Brain microvascular endothelial cell (primary cell): ENCODE measurements at regions not wholly inside any gene's neighbourhood (a gene's known extent, or its start where the extent isn't known, plus 50 kb on each side); places are given as distances from the start of the nearest gene placed in this dataset.

Experiments used
- DNase-seq: peaks from one replicate; pipeline ENCODE4 v3.0.0-alpha.2; 2020
- H3K27ac ChIP-seq: fragments of 250-450 bp; sonication (Bioruptor Pico); 2 replicates; pipeline ENCODE4 v1.5.1; 2020; ENCODE audit warnings: mild to moderate bottlenecking, moderate library complexity
- H3K27me3 ChIP-seq: fragments of 250-450 bp; sonication (Bioruptor Pico); replicated peaks from 2 replicates; pipeline ENCODE4 v1.5.1; 2020; ENCODE audit warnings: mild to moderate bottlenecking
- H3K36me3 ChIP-seq: fragments of 250-450 bp; sonication (Bioruptor Pico); replicated peaks from 2 replicates; pipeline ENCODE4 v1.5.1; 2020; ENCODE audit warnings: mild to moderate bottlenecking
- H3K4me3 ChIP-seq: 2 replicates; pipeline ENCODE4 v1.5.1; 2011; ENCODE audit warnings: low read depth, mild to moderate bottlenecking, control low read depth, low read length, moderate library complexity
- in situ Hi-C: cut with HindIII; loops from 2 replicates; pipeline ENCODE4 v1.10.0; 2017; ENCODE audit warnings: low sequenced_read_pairs, low pct_ligation_motif_present
- TF ChIP-seq, protein P1 (sequence below): IDR thresholded peaks from 2 replicates; pipeline ENCODE4 v1.5.1; 2011; ENCODE audit warnings: low read depth, mild to moderate bottlenecking, moderate library complexity, low read length, control low read depth, inconsistent platforms; ENCODE audit errors: missing control alignments

DNA sequence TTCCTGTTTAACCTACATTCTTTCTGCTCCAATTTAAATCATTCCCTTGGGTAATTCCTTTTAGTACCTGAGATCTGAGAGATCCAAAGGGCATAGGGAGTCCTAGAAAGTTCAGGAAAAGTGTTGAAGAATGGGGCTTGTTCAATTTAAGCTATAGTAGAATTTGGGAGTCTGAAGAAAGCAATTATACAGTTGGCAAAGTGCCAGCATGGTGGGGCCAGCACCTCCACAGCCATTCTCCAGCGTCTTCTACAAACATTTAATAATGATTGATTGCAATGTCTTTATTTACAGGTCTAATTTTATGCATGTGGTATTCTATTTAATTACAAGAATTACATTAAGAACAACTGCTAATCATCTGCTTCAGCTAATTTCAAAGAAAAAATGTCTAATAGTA lies 957.7 kb upstream of the GYPC start:
- DNase-seq = no peak
- in situ Hi-C loops = no loop called here
- no peaks in the 10 kb centered on the region for H3K36me3 ChIP-seq
- no peaks in the 10 kb centered on the region for H3K27me3 ChIP-seq
- TF ChIP-seq, protein P1, sequence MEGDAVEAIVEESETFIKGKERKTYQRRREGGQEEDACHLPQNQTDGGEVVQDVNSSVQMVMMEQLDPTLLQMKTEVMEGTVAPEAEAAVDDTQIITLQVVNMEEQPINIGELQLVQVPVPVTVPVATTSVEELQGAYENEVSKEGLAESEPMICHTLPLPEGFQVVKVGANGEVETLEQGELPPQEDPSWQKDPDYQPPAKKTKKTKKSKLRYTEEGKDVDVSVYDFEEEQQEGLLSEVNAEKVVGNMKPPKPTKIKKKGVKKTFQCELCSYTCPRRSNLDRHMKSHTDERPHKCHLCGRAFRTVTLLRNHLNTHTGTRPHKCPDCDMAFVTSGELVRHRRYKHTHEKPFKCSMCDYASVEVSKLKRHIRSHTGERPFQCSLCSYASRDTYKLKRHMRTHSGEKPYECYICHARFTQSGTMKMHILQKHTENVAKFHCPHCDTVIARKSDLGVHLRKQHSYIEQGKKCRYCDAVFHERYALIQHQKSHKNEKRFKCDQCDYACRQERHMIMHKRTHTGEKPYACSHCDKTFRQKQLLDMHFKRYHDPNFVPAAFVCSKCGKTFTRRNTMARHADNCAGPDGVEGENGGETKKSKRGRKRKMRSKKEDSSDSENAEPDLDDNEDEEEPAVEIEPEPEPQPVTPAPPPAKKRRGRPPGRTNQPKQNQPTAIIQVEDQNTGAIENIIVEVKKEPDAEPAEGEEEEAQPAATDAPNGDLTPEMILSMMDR = no peak
- no peak overlapping the region for H3K27ac ChIP-seq
- H3K4me3 ChIP-seq = no peak overlapping the region

DNA sequence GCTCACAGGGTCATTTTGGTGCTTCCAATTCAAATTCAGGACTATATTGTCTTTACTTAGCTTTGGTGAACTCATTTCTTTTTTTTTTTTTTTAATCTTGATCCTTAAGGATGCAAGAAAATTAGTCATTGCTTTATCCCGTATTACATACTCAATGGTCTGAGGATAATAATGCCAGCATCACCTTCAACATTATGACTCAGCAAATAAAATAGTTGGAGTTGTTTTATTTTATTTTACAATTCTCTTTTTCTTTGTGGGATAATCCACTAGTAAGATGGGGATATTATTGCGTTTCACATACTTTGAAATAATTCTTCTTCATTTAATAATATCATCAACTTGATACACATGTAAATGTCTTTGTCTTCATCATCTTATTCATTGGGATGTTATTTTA lies 954.9 kb upstream of the GYPC start:
- DNase-seq = no peak
- TF ChIP-seq, protein P1 = no peak
- no peak overlapping the region for H3K27ac ChIP-seq
- H3K27me3 ChIP-seq = no peaks in the 10 kb centered on the region
- H3K36me3 ChIP-seq = no peaks in the 10 kb centered on the region
- in situ Hi-C loops = no loop called here
- H3K4me3 ChIP-seq = no peak overlapping the region

DNA sequence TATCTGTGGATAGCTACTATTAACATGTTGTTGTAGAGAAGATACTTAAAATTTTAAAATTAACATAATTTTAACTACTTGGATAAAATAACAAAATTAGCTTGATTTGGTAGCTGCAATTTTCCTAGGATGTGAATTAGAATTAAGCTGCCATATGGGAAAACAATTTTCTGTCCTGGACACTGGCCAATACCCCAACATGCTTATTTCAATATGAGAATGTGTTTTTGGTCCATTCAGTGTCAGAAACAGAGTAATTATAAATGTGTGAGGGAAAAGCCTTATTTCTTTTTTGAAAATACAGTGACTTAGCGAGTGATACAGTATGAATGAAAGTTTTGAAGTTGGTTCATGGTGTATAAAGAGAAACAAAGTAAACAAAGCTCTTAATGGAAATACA lies 948.3 kb upstream of the GYPC start:
- H3K4me3 ChIP-seq = no peak overlapping the region
- DNase-seq = no peak
- in situ Hi-C loops = no loop called here
- H3K27ac ChIP-seq = no peak overlapping the region
- no peaks in the 10 kb centered on the region for H3K36me3 ChIP-seq
- TF ChIP-seq, protein P1 = no peak
- H3K27me3 ChIP-seq = no peaks in the 10 kb centered on the region

DNA sequence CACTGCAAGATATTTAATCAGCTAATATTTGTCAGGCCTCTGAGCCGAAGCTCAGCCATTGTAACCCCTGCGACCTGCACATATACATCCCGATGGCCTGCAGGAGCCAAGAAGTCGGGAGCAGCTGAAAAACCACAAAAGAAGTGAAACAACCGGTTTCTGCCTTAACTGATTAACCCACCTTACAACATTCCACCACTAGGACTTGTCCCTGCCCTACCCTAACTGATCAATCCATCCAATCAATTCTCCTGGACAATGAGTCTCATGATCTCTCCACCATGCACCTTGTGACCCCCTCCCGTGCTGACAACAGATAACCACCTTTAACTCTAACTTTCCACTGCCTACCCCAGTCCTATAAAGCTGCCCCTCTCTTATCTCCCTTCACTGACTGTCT lies 945.4 kb upstream of the GYPC start:
- Histone ChIP-seq H3K36me3 (no peaks in the 10 kb centered on the region), H3K4me3 (no peak overlapping the region), H3K27me3 (no peaks in the 10 kb centered on the region), H3K27ac (no peak overlapping the region)
- in situ Hi-C loops = no loop called here
- TF ChIP-seq, protein P1 = no peak
- DNase-seq = no peak

DNA sequence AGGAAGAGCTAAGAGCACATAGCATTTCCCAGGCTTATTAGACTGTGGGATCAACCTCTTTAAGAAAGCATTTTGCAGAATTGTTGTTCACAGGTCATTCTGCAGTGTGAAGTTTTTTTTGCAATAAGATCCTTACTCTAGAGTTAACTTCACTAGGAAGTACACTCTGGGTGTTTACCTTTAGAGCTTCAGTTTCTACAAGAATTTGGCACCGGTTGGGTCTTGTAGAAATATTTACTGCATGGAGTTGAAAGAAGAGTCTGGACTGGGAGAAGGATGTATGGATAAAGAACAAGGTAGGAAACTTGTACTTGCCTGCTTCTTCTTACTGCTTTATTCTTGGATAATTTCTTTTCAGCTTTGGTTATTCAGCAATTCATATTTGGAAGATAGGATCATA lies 944.9 kb upstream of the GYPC start:
- Histone ChIP-seq H3K36me3 (no peaks in the 10 kb centered on the region), H3K27me3 (no peaks in the 10 kb centered on the region), H3K4me3 (no peak overlapping the region), H3K27ac (no peak overlapping the region)
- in situ Hi-C loops = no loop called here
- DNase-seq = no peak
- TF ChIP-seq, protein P1 = no peak

DNA sequence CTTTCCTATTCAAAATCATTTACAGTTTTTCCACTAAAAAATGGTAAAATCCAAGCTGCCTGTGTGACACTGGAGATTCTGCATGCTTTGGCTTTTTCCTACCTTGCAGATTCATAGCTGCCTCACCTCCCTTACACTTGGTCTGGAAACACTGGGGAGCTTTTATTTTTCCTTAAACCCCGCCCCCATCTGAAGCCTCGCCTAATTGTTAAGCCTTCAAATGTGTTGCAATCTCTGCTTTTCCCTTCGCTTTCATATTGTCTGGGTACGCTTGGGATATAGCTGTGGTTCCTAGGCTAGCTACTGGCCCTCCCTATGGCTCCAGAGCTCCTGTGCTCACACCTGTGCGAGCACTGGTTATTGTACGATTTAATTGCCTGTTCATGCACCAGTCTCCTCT lies 942.4 kb upstream of the GYPC start:
- Histone ChIP-seq H3K4me3 (no peak overlapping the region), H3K36me3 (no peaks in the 10 kb centered on the region), H3K27ac (no peak overlapping the region), H3K27me3 (no peaks in the 10 kb centered on the region)
- in situ Hi-C loops = no loop called here
- TF ChIP-seq, protein P1 = no peak
- no peak for DNase-seq
